Parathyroid adenoma (tissue), 2 donors: ENCODE measurements at regions not wholly inside any gene's neighbourhood (a gene's known extent, or its start where the extent isn't known, plus 50 kb on each side); places are given as distances from the start of the nearest gene placed in this dataset.

Source experiments
- H2AFZ ChIP-seq: fragments of 300-600 bp; sonication (generic); one replicate; pipeline ENCODE4 v1.7.0; 2017; ENCODE audit warnings: antibody characterized with exemption, mild to moderate bottlenecking
- H3K27ac ChIP-seq: fragments of 300-600 bp; sonication (generic); one replicate; pipeline ENCODE4 v1.7.0; 2017
- H3K27me3 ChIP-seq: fragments of 300-600 bp; sonication (generic); one replicate; pipeline ENCODE4 v1.7.0; 2017; ENCODE audit warnings: low read length; ENCODE audit not compliant: control insufficient read depth, insufficient read depth
- H3K36me3 ChIP-seq: fragments of 300-600 bp; sonication (generic); one replicate; pipeline ENCODE4 v1.7.0; 2017; ENCODE audit warnings: low read length; ENCODE audit not compliant: control insufficient read depth, insufficient read depth
- H3K4me1 ChIP-seq: fragments of 300-600 bp; sonication (generic); one replicate; pipeline ENCODE4 v1.7.0; 2017; ENCODE audit warnings: control low read depth
- H3K4me2 ChIP-seq: fragments of 300-600 bp; sonication (generic); one replicate; pipeline ENCODE4 v1.7.0; 2017; ENCODE audit warnings: low read length
- H3K4me3 ChIP-seq: fragments of 300-600 bp; sonication (generic); one replicate; pipeline ENCODE4 v1.7.0; 2017; ENCODE audit warnings: low read depth, low read length
- H3K79me2 ChIP-seq: fragments of 300-600 bp; sonication (generic); one replicate; pipeline ENCODE4 v1.7.0; 2017; ENCODE audit warnings: control low read depth
- H3K9ac ChIP-seq: fragments of 300-600 bp; sonication (generic); one replicate; pipeline ENCODE4 v1.7.0; 2017; ENCODE audit warnings: mild to moderate bottlenecking
- H3K9me3 ChIP-seq: fragments of 300-600 bp; sonication (generic); one replicate; pipeline ENCODE4 v1.7.0; 2017; ENCODE audit warnings: low read length; ENCODE audit not compliant: control insufficient read depth
- TF ChIP-seq, protein P1 (sequence below): fragments of 300-600 bp; sonication (generic); IDR thresholded peaks from one replicate; pipeline ENCODE4 v1.7.0; 2017; ENCODE audit warnings: antibody characterized with exemption, mild to moderate bottlenecking
- donor health status: primary hyperparathyroidism.

DNA sequence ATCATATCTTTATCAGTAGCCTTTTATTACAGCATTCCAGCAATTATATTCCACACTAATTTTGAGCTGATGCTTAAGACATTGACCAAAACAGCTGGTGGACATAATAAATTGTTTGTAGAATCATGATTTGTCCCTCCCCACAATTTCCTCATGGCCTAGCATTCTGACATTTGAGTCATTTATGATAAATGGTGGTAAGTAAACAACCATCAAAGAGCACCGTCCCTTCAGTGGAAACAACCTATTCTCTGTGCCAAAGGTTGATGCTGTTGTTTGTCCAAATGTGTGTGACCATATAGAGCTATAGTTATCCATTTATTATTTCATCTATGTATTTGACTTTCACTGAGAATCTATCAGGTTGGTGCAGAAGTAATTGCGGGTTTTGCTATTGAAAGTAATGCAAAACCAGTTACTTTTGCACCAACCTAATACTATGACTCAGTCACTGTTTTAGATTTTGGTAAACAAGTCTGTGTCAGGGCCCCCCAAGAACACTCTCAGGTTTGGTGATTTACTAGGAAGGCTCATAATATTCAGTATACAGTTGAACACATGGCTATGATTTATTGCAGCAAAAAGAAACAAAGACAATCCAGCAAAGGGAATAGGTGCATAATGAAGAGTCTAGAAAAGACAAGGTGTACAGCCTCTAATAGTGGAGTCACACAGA lies 608.7 kb upstream of the REG3G start:
- Histone ChIP-seq H3K4me2 (no peak overlapping the region), H3K27ac (no peak overlapping the region), H3K9ac (no peak overlapping the region), H3K27me3 (no peaks in the 10 kb centered on the region), H3K4me1 (no peaks in the 10 kb centered on the region), H3K79me2 (no peaks in the 10 kb centered on the region), H3K36me3 (no peaks in the 10 kb centered on the region), H3K9me3 (peaks cover 4% of the 10 kb centered on the region), H2AFZ (no peak overlapping the region), H3K4me3 (no peak overlapping the region)
- TF ChIP-seq, protein P1, sequence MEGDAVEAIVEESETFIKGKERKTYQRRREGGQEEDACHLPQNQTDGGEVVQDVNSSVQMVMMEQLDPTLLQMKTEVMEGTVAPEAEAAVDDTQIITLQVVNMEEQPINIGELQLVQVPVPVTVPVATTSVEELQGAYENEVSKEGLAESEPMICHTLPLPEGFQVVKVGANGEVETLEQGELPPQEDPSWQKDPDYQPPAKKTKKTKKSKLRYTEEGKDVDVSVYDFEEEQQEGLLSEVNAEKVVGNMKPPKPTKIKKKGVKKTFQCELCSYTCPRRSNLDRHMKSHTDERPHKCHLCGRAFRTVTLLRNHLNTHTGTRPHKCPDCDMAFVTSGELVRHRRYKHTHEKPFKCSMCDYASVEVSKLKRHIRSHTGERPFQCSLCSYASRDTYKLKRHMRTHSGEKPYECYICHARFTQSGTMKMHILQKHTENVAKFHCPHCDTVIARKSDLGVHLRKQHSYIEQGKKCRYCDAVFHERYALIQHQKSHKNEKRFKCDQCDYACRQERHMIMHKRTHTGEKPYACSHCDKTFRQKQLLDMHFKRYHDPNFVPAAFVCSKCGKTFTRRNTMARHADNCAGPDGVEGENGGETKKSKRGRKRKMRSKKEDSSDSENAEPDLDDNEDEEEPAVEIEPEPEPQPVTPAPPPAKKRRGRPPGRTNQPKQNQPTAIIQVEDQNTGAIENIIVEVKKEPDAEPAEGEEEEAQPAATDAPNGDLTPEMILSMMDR, result no peak

DNA sequence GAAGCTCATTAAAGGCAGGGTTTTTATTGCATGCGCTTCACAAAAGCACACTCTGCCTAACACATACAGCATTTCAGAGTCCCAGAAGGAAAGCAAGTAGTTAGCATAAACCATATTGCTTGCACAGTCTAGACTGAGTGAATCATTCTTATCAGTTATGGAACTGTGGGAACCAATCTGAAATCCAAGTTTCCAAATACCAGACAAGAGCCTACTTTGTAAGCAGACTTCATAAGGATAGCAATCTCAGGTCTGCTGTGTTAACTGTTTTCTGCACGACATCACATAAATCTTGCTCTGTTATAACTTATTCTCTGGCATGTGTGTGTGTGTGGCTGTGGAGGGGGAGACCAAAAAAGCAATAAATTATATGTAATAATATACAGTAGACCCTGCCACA lies 608.1 kb upstream of the REG3G start:
- peaks cover 4% of the 10 kb centered on the region for H3K9me3 ChIP-seq
- H3K36me3 ChIP-seq, result no peaks in the 10 kb centered on the region

DNA sequence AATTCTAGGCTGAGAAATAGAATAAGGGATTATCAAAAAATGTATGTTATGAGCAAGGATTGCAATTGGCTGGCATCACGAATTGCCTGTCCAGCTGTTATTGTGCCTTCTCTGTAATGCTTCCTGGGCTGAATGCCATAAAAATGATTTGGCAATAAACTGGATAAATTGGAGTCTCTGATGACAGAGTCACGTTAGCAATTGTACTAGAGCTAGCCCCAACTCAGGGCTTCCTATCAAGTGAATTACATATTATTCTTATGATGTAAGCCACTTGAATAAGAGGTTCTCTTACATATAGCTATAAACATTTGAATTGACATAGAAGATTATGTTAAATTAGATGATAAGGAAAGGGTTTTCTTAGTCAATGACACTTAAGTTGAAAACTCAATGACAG lies 607.5 kb upstream of the REG3G start:
- H3K9me3 ChIP-seq, result peaks cover 4% of the 10 kb centered on the region
- no peak overlapping the region for H2AFZ ChIP-seq
- H3K4me3 ChIP-seq, result no peak overlapping the region
- no peaks in the 10 kb centered on the region for H3K79me2 ChIP-seq
- H3K36me3 ChIP-seq, result no peaks in the 10 kb centered on the region
- H3K4me1 ChIP-seq, result no peaks in the 10 kb centered on the region
- H3K27ac ChIP-seq, result no peak overlapping the region
- TF ChIP-seq, protein P1, result no peak
- H3K4me2 ChIP-seq, result no peak overlapping the region
- H3K9ac ChIP-seq, result no peak overlapping the region
- no peaks in the 10 kb centered on the region for H3K27me3 ChIP-seq

More for the DNA sequence above, 608.1 kb upstream of the REG3G start:
- TF ChIP-seq, protein P1, result no peak
- H3K27me3 ChIP-seq, result no peaks in the 10 kb centered on the region
- no peak overlapping the region for H3K4me3 ChIP-seq
- no peaks in the 10 kb centered on the region for H3K4me1 ChIP-seq
- H2AFZ ChIP-seq, result no peak overlapping the region
- no peak overlapping the region for H3K9ac ChIP-seq
- no peaks in the 10 kb centered on the region for H3K79me2 ChIP-seq
- no peak overlapping the region for H3K4me2 ChIP-seq
- no peak overlapping the region for H3K27ac ChIP-seq

DNA sequence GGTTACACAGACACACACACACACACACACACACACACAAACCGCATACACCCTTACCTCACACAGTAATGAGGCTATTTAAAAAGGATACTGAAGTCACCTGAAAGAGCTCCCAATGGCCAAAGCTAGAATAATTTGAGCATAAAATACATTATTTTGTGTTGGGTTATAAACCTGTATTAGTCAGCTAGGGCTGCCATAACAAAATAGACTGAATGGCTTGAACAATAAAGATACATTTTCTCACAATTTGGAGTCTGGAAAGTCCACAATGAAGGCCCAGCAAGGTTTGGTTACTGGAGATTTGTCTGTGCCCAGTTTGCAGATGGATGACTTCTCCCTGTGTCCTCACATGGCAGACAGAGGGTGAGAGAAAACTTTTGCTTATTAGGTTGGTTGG lies 605.4 kb upstream of the REG3G start:
- Histone ChIP-seq H3K9me3 (peaks cover 4% of the 10 kb centered on the region), H3K4me3 (no peak overlapping the region), H3K36me3 (no peaks in the 10 kb centered on the region), H3K4me2 (no peak overlapping the region), H3K27me3 (no peaks in the 10 kb centered on the region), H3K9ac (no peak overlapping the region), H3K4me1 (no peaks in the 10 kb centered on the region), H3K27ac (no peak overlapping the region), H2AFZ (no peak overlapping the region), H3K79me2 (no peaks in the 10 kb centered on the region)
- TF ChIP-seq, protein P1, result no peak

DNA sequence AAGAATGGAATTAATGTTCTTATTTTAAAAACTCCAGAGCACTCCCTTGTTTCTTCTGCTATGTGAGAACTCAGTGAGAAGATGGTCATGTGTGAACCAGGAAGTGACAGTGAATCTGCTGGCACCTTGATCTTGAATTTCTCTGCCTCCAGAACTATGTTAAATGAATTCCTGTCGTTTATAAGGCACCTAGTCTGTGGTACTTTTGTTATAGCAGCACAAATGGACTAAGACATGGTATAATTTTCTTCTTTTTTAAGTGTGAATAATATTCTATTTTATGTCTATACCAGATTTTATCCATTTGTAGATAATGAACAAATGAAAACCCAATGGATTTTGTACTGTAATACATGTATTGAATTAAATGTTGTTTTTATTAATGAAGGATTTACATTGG lies 601.9 kb upstream of the REG3G start:
- H2AFZ ChIP-seq, result no peak overlapping the region
- no peaks in the 10 kb centered on the region for H3K4me1 ChIP-seq
- no peak overlapping the region for H3K9ac ChIP-seq
- no peak overlapping the region for H3K27ac ChIP-seq
- TF ChIP-seq, protein P1, result no peak
- no peak overlapping the region for H3K4me2 ChIP-seq
- H3K27me3 ChIP-seq, result no peaks in the 10 kb centered on the region
- no peaks in the 10 kb centered on the region for H3K79me2 ChIP-seq
- no peak overlapping the region for H3K4me3 ChIP-seq
- H3K9me3 ChIP-seq, result no peaks in the 10 kb centered on the region
- H3K36me3 ChIP-seq, result no peaks in the 10 kb centered on the region
